Neural cell (in vitro differentiated cells): ENCODE measurements at regions not wholly inside any gene's neighbourhood (a gene's known extent, or its start where the extent isn't known, plus 50 kb on each side); places are given as distances from the start of the nearest gene placed in this dataset.

Experiments
- H2AFZ ChIP-seq: fragments of 200-600, 300-800 bp; sonication (generic), shearing (Covaris generic); 2 replicates; pipeline ENCODE4 v1.6.0; 2014; ENCODE audit warnings: low read depth, mild to moderate bottlenecking, antibody characterized with exemption, low read length, moderate library complexity
- H3F3A ChIP-seq: fragments of 200-600 bp; shearing (Covaris generic); 2 replicates; pipeline ENCODE4 v1.6.1; 2016; ENCODE audit warnings: mild to moderate bottlenecking, moderate library complexity, mixed read lengths, antibody characterized with exemption, low read length; ENCODE audit not compliant: insufficient read depth, poor library complexity, severe bottlenecking
- H3K27ac ChIP-seq: fragments of 200-600, 300-800 bp; sonication (generic), shearing (Covaris generic); 2 replicates; pipeline ENCODE4 v1.5.1; 2014; ENCODE audit warnings: mild to moderate bottlenecking, low read length, moderate library complexity
- H3K27me3 ChIP-seq: fragments of 300-800, 200-600 bp; sonication (generic), shearing (Covaris generic); 2 replicates; pipeline ENCODE4 v1.6.0; 2014; ENCODE audit warnings: mild to moderate bottlenecking, low read depth, low read length, moderate library complexity; ENCODE audit not compliant: insufficient read depth
- H3K36me3 ChIP-seq: fragments of 300-800, 200-600 bp; sonication (generic), shearing (Covaris generic); 2 replicates; pipeline ENCODE4 v1.5.1; 2014; ENCODE audit warnings: mild to moderate bottlenecking, antibody characterized with exemption, low read length, moderate library complexity; ENCODE audit not compliant: insufficient read depth
- H3K4me2 ChIP-seq: fragments of 300-800, 200-600 bp; sonication (generic), shearing (Covaris generic); 2 replicates; pipeline ENCODE4 v1.6.0; 2014; ENCODE audit warnings: mild to moderate bottlenecking, low read length
- H3K4me3 ChIP-seq: fragments of 300-800, 200-600 bp; sonication (generic), shearing (Covaris generic); 2 replicates; pipeline ENCODE4 v1.5.1; 2014; ENCODE audit warnings: mild to moderate bottlenecking, low read length, moderate library complexity
- H3K79me2 ChIP-seq: fragments of 200-600 bp; shearing (Covaris generic); replicated peaks from 2 replicates; pipeline ENCODE4 v1.6.0; 2014; ENCODE audit warnings: mild to moderate bottlenecking, low read length, moderate library complexity; ENCODE audit not compliant: insufficient read depth
- H3K9ac ChIP-seq: fragments of 300-800, 200-600 bp; sonication (generic), shearing (Covaris generic); 2 replicates; pipeline ENCODE4 v1.6.1; 2016; ENCODE audit warnings: mild to moderate bottlenecking, low read length, mixed read lengths
- H3K9me2 ChIP-seq: fragments of 200-600 bp; shearing (Covaris generic); 2 replicates; pipeline ENCODE4 v1.6.1; 2016; ENCODE audit warnings: mild to moderate bottlenecking, low read length, mixed read lengths; ENCODE audit not compliant: insufficient read depth
- H3K9me3 ChIP-seq: fragments of 200-600, 300-800 bp; sonication (generic), shearing (Covaris generic); 2 replicates; pipeline ENCODE4 v1.6.1; 2016; ENCODE audit warnings: mild to moderate bottlenecking, mixed run types, low read length, moderate library complexity, mixed read lengths
- H4K20me1 ChIP-seq: fragments of 200-600 bp; shearing (Covaris generic); 2 replicates; pipeline ENCODE4 v1.6.1; 2016; ENCODE audit warnings: mild to moderate bottlenecking, mixed run types; ENCODE audit not compliant: insufficient read depth
- EP300 ChIP-seq: fragments of 450-650 bp; conservative IDR thresholded peaks from 2 replicates; pipeline ENCODE4 v1.6.1; 2014; ENCODE audit warnings: antibody characterized with exemption, mild to moderate bottlenecking, moderate library complexity; ENCODE audit not compliant: poor library complexity, severe bottlenecking
- EZH2 ChIP-seq: fragments of 200-600, 300-800 bp; shearing (Covaris generic), sonication (generic); IDR thresholded peaks from 2 replicates; pipeline ENCODE4 v1.6.1; 2014; ENCODE audit warnings: antibody characterized with exemption, low read length, borderline replicate concordance, mild to moderate bottlenecking; ENCODE audit not compliant: insufficient read depth, poor library complexity, severe bottlenecking
- MXI1 ChIP-seq: fragments of 450-650 bp; conservative IDR thresholded peaks from 2 replicates; pipeline ENCODE4 v1.6.1; 2014; ENCODE audit warnings: antibody characterized with exemption, mild to moderate bottlenecking; ENCODE audit not compliant: poor library complexity, severe bottlenecking
- POLR2AphosphoS5 ChIP-seq: IDR thresholded peaks from 2 replicates; pipeline ENCODE4 v1.6.1; 2012
- RAD21 ChIP-seq: fragments of 450-650 bp; conservative IDR thresholded peaks from 2 replicates; pipeline ENCODE4 v1.6.1; 2014; ENCODE audit warnings: antibody characterized with exemption, mild to moderate bottlenecking, moderate library complexity
- SMC3 ChIP-seq: fragments of 450-650 bp; conservative IDR thresholded peaks from 2 replicates; pipeline ENCODE4 v1.6.1; 2014; ENCODE audit warnings: antibody characterized with exemption, mild to moderate bottlenecking, moderate library complexity; ENCODE audit not compliant: poor library complexity
- TAF1 ChIP-seq: IDR thresholded peaks from 2 replicates; pipeline ENCODE4 v1.6.1; 2012; ENCODE audit warnings: low read depth
- TF ChIP-seq, protein P1 (sequence below): fragments of 450-650 bp; IDR thresholded peaks from 2 replicates; pipeline ENCODE4 v1.5.1; 2014; ENCODE audit warnings: antibody characterized with exemption, mild to moderate bottlenecking, moderate library complexity; ENCODE audit not compliant: poor library complexity, severe bottlenecking
- TF ChIP-seq, protein P2 (sequence below): IDR thresholded peaks from 2 replicates; pipeline ENCODE4 v1.6.1; 2012; ENCODE audit warnings: borderline replicate concordance

DNA sequence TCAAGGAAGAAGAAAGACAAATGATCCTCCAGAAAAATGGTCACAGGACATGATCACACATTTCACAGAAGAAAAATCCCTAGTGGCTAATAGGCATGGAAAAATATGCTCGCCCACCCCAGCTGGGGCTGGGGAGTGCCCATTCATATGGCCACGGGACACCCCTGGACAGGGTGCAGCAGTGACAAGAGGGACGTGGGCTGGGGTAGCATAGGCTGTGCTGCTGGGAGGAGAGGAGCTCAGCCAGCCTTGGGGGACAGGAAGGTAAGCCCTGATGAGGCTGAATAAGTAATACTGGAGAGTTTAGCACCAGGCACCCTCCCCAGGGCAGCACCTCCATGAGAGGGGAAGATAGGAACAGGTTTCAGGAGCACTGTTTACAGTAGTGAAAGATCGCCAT lies 254.9 kb upstream of the HS6ST1 start:
- H3F3A ChIP-seq = no peaks in the 10 kb centered on the region
- H4K20me1 ChIP-seq = no peaks in the 10 kb centered on the region
- TF ChIP-seq, protein P1, sequence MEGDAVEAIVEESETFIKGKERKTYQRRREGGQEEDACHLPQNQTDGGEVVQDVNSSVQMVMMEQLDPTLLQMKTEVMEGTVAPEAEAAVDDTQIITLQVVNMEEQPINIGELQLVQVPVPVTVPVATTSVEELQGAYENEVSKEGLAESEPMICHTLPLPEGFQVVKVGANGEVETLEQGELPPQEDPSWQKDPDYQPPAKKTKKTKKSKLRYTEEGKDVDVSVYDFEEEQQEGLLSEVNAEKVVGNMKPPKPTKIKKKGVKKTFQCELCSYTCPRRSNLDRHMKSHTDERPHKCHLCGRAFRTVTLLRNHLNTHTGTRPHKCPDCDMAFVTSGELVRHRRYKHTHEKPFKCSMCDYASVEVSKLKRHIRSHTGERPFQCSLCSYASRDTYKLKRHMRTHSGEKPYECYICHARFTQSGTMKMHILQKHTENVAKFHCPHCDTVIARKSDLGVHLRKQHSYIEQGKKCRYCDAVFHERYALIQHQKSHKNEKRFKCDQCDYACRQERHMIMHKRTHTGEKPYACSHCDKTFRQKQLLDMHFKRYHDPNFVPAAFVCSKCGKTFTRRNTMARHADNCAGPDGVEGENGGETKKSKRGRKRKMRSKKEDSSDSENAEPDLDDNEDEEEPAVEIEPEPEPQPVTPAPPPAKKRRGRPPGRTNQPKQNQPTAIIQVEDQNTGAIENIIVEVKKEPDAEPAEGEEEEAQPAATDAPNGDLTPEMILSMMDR = no peak
- TF ChIP-seq EP300 (no peak), TAF1 (no peak), EZH2 (no peak), RAD21 (no peak)

DNA sequence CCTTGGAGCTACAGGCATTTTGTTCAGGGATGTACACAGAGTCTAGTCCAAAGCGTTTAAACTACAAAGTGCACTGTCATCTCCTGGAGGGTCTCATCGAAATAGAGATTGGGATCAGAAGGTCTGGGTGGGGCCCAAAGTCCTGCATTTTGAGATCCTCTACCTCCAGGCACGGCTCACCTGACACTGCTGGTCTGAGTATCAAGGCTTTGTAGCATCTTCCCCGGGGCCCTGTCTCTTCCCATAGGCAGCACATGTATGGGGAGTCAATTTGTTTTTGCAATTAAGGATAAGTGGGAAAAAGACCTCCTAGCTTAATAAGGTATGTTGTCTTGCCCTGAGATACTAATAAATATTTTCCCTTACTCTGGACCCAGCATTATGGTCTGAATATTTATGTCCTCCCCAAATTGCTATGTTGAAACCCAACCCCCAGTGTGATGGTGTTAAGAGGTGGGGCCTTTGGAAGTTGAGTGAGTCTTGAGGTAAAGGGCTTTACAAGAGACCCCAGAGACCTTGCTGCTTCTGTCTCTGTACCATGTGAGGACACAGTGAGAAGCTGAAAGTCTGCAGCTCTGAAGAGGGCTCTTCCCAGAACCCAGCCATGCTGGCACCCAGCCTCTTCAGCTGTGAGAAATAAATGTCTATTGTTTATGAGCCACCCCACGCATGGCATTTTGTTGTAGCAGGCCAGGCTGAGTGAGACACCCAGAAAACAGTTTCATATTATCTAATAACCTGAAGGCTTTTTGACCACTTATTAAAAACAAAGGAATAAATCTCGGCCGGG lies 258.7 kb upstream of the HS6ST1 start:
- no peak overlapping the region for H3K4me3 ChIP-seq
- no peak overlapping the region for H3K4me2 ChIP-seq
- no peaks in the 10 kb centered on the region for H4K20me1 ChIP-seq
- H3K27me3 ChIP-seq = no peaks in the 10 kb centered on the region
- no peaks in the 10 kb centered on the region for H3K9me2 ChIP-seq
- H2AFZ ChIP-seq = no peak overlapping the region
- H3K27ac ChIP-seq = no peak overlapping the region
- no peaks in the 10 kb centered on the region for H3K79me2 ChIP-seq
- no peaks in the 10 kb centered on the region for H3K36me3 ChIP-seq
- no peak for TF ChIP-seq MXI1
- TF ChIP-seq, protein P2, sequence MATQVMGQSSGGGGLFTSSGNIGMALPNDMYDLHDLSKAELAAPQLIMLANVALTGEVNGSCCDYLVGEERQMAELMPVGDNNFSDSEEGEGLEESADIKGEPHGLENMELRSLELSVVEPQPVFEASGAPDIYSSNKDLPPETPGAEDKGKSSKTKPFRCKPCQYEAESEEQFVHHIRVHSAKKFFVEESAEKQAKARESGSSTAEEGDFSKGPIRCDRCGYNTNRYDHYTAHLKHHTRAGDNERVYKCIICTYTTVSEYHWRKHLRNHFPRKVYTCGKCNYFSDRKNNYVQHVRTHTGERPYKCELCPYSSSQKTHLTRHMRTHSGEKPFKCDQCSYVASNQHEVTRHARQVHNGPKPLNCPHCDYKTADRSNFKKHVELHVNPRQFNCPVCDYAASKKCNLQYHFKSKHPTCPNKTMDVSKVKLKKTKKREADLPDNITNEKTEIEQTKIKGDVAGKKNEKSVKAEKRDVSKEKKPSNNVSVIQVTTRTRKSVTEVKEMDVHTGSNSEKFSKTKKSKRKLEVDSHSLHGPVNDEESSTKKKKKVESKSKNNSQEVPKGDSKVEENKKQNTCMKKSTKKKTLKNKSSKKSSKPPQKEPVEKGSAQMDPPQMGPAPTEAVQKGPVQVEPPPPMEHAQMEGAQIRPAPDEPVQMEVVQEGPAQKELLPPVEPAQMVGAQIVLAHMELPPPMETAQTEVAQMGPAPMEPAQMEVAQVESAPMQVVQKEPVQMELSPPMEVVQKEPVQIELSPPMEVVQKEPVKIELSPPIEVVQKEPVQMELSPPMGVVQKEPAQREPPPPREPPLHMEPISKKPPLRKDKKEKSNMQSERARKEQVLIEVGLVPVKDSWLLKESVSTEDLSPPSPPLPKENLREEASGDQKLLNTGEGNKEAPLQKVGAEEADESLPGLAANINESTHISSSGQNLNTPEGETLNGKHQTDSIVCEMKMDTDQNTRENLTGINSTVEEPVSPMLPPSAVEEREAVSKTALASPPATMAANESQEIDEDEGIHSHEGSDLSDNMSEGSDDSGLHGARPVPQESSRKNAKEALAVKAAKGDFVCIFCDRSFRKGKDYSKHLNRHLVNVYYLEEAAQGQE = no peak
- TF ChIP-seq, protein P1 = no peak
- no peak for TF ChIP-seq SMC3
- no peak for TF ChIP-seq EZH2
- TF ChIP-seq RAD21 = no peak
- TF ChIP-seq TAF1 = no peak
- no peak for TF ChIP-seq POLR2AphosphoS5
- TF ChIP-seq EP300 = no peak
- no peaks in the 10 kb centered on the region for H3K9me3 ChIP-seq
- no peak overlapping the region for H3K9ac ChIP-seq
- no peaks in the 10 kb centered on the region for H3F3A ChIP-seq

More for the DNA sequence above, 254.9 kb upstream of the HS6ST1 start:
- no peak overlapping the region for H3K27ac ChIP-seq
- no peak overlapping the region for H3K4me2 ChIP-seq
- no peak overlapping the region for H3K9ac ChIP-seq
- no peaks in the 10 kb centered on the region for H3K27me3 ChIP-seq
- H2AFZ ChIP-seq = no peak overlapping the region
- H3K36me3 ChIP-seq = no peaks in the 10 kb centered on the region
- H3K79me2 ChIP-seq = no peaks in the 10 kb centered on the region
- H3K4me3 ChIP-seq = no peak overlapping the region
- H3K9me2 ChIP-seq = no peaks in the 10 kb centered on the region
- H3K9me3 ChIP-seq = no peaks in the 10 kb centered on the region
